Esophagus squamous epithelium (tissue), 4 donors: ENCODE measurements at regions not wholly inside any gene's neighbourhood (a gene's known extent, or its start where the extent isn't known, plus 50 kb on each side); places are given as distances from the start of the nearest gene placed in this dataset.

ENCODE experiments used
- POLR2A ChIP-seq, 4 donors: fragments of 450-650 bp; IDR thresholded peaks; one replicate each; pipeline ENCODE4 v1.6.1; 2017; ENCODE audit warnings: antibody characterized with exemption in 4 of 4, mild to moderate bottlenecking in 4 of 4, moderate library complexity in 3 of 4
- TF ChIP-seq, protein P1 (sequence below), 6 experiments: fragments of 450-650 bp in 4 of 6; fragments of 200-600 bp in 2 of 6; sonication (generic) in 2 of 6; IDR thresholded peaks; one replicate each; pipeline ENCODE4 v1.5.1; 2016 to 2019; ENCODE audit warnings: antibody characterized with exemption in 6 of 6, mild to moderate bottlenecking in 4 of 6, moderate library complexity in 4 of 6

DNA sequence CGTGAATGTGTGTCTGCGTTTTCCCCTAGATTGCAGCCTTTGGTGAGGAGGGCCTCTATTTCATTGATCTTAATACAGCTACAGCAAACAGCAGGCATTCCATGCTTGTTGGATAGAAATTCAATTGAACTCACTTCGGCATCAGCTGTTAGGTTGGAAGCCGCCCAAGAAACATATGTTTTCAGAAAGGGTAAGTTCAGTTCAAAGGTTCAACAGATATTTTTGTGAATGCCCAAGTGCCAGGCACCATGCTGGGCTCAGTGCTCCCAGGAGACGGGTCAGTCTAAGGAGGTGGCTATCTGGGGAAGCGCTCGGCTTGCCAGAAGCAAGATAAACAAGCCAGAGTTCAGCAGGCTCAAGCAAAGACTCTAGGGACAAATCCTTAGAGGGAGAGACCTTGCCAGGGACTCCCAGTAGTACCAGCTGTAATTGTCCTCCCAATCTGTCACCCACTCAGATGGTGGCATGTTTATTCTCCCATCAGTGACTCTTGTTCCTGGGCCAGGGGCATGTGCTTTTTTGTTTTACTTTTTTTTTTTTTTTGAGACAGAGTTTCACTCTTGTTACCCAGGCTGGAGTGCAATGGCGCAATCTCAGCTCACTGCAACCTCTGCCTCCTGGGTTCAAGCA lies 64.5 kb upstream of the LARGE1 start:
- TF ChIP-seq, protein P1, sequence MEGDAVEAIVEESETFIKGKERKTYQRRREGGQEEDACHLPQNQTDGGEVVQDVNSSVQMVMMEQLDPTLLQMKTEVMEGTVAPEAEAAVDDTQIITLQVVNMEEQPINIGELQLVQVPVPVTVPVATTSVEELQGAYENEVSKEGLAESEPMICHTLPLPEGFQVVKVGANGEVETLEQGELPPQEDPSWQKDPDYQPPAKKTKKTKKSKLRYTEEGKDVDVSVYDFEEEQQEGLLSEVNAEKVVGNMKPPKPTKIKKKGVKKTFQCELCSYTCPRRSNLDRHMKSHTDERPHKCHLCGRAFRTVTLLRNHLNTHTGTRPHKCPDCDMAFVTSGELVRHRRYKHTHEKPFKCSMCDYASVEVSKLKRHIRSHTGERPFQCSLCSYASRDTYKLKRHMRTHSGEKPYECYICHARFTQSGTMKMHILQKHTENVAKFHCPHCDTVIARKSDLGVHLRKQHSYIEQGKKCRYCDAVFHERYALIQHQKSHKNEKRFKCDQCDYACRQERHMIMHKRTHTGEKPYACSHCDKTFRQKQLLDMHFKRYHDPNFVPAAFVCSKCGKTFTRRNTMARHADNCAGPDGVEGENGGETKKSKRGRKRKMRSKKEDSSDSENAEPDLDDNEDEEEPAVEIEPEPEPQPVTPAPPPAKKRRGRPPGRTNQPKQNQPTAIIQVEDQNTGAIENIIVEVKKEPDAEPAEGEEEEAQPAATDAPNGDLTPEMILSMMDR (IDR thresholded peaks at IDR 0.05): no peak
- no peak for TF ChIP-seq POLR2A (IDR thresholded peaks at IDR 0.05)
